ENCODE measurements at regions not wholly inside any gene's neighbourhood (a gene's known extent, or its start where the extent isn't known, plus 50 kb on each side); places are given as distances from the start of the nearest gene placed in this dataset.

DNA sequence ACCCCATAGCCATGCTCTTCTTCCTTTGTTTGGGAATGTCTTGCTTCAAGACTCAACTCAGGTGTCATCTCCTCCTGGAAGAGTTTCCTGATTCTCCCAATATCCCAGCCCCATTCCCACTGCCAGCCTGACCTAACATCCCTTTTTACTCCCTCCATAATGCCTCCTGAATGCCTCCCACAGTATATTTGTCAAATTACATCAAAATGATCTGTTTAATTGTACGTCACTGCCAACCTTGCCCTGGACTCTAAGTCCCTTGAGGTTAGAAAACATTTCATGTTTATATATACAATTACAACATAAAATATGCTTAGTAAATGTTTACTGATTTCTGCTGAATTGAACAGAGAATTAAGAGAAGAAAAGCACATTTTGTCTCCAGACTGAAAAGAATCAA, 301.6 kb upstream of the PDE4D start:
- 86% methylated on average over 1 of the region's 1 CpG for WGBS
- H3K27ac ChIP-seq (replicated peaks in 1 of 4): no peak overlapping the region
- no peaks in the 10 kb centered on the region for H3K27me3 ChIP-seq
- H3K4me3 ChIP-seq: no peak overlapping the region
- TF ChIP-seq, protein P1, sequence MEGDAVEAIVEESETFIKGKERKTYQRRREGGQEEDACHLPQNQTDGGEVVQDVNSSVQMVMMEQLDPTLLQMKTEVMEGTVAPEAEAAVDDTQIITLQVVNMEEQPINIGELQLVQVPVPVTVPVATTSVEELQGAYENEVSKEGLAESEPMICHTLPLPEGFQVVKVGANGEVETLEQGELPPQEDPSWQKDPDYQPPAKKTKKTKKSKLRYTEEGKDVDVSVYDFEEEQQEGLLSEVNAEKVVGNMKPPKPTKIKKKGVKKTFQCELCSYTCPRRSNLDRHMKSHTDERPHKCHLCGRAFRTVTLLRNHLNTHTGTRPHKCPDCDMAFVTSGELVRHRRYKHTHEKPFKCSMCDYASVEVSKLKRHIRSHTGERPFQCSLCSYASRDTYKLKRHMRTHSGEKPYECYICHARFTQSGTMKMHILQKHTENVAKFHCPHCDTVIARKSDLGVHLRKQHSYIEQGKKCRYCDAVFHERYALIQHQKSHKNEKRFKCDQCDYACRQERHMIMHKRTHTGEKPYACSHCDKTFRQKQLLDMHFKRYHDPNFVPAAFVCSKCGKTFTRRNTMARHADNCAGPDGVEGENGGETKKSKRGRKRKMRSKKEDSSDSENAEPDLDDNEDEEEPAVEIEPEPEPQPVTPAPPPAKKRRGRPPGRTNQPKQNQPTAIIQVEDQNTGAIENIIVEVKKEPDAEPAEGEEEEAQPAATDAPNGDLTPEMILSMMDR (IDR thresholded peaks at IDR 0.05): no peak
- TF ChIP-seq POLR2AphosphoS5 (IDR thresholded peaks at IDR 0.05) (no peak), EP300 (IDR thresholded peaks at IDR 0.05) (no peak), POLR2A (IDR thresholded peaks at IDR 0.05; ENCODE audit: low read depth) (no peak)
- no peak for DNase-seq (ENCODE audit: extremely low spot score)
- intact Hi-C loops (cut with DNase I): no loop called here
- no peaks in the 10 kb centered on the region for H3K9me3 ChIP-seq
- no peaks in the 10 kb centered on the region for H3K36me3 ChIP-seq
- H3K4me1 ChIP-seq: no peaks in the 10 kb centered on the region

DNA sequence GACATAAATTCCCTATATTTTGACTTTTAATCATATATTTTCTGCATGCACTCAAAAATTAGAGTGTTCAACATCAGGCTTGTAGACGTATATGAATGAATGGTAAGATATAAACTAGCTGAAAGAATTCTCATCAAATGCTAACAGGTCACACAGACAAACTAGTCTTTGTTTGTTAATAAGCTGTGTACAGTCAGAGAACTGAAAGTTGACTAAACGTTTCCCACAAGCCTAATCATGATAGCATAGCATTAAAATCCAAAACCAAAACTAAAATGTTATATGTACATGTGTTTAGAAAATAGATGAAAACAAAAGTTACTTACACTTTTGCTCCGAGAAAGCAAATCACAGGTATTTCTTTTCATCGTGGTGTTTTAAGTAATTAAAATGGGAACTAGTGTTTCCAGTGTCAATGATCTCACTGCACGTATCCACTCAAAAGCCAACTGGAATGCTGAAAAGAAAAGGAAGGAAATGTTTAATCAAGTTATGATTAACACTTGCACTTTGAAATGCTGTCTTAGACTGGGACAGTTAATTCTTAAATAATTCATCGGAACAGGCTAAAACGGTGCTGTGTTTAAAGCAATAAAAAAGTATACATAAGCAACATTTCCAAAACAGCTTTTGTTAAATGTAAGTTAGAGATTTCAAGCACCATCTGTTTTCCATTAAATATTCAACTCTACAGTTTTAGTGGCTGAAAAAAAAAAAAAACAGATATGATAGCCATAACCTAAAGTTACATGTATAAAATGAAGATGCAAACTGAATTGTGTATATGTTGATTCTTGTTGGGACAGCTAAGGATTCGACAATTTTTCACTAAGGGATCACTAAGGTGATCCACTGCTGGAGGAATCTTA, 291.9 kb upstream of the PDE4D start:
- intact Hi-C loops (cut with DNase I): no loop called here
- Histone ChIP-seq H3K4me3 (no peak overlapping the region), H3K4me1 (peaks cover 0 to 4% (median 0%) of the 10 kb centered on the region in 4 donors), H3K27me3 (no peaks in the 10 kb centered on the region), H3K36me3 (no peaks in the 10 kb centered on the region), H3K9me3 (no peaks in the 10 kb centered on the region), H3K27ac (replicated peaks in 1 of 4) (no peak overlapping the region)
- TF ChIP-seq POLR2AphosphoS5 (IDR thresholded peaks at IDR 0.05): no peak
- TF ChIP-seq, protein P1 (IDR thresholded peaks at IDR 0.05): no peak
- no peak for TF ChIP-seq EP300 (IDR thresholded peaks at IDR 0.05)
- no peak for TF ChIP-seq POLR2A (IDR thresholded peaks at IDR 0.05; ENCODE audit: low read depth)
- no peak for DNase-seq (ENCODE audit: extremely low spot score)
- WGBS: 49% methylated on average over 8 of the region's 8 CpGs

DNA sequence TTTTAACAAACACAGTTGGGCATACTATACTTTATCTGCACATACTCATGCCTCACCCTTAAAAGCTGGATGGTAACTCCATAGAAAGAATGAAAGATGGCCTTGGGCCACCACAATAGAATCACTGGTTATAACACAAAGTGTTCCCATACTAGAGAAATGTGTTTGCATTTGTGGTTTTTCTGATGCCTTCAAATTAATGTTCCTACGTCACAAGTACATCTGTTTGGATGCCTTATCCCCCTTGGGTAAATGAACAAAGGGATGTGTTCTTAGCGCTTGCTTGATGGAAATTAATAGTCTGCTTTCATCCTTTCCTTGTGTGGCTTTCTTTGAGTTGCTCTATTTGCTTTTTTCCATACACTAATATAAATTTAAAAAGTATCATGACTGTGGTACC, 291.1 kb upstream of the PDE4D start:
- intact Hi-C loops (cut with DNase I): no loop called here
- H3K27me3 ChIP-seq: no peaks in the 10 kb centered on the region
- peaks cover 0 to 4% (median 0%) of the 10 kb centered on the region in 4 donors for H3K4me1 ChIP-seq
- no peaks in the 10 kb centered on the region for H3K9me3 ChIP-seq
- TF ChIP-seq POLR2AphosphoS5 (IDR thresholded peaks at IDR 0.05) (no peak), EP300 (IDR thresholded peaks at IDR 0.05) (no peak), POLR2A (IDR thresholded peaks at IDR 0.05; ENCODE audit: low read depth) (no peak)
- TF ChIP-seq, protein P1 (IDR thresholded peaks at IDR 0.05): no peak
- no peak overlapping the region for H3K4me3 ChIP-seq
- H3K36me3 ChIP-seq: no peaks in the 10 kb centered on the region
- no peak for DNase-seq (ENCODE audit: extremely low spot score)
- WGBS: 71% methylated on average over 2 of the region's 2 CpGs
- no peak overlapping the region for H3K27ac ChIP-seq (replicated peaks in 1 of 4)

DNA sequence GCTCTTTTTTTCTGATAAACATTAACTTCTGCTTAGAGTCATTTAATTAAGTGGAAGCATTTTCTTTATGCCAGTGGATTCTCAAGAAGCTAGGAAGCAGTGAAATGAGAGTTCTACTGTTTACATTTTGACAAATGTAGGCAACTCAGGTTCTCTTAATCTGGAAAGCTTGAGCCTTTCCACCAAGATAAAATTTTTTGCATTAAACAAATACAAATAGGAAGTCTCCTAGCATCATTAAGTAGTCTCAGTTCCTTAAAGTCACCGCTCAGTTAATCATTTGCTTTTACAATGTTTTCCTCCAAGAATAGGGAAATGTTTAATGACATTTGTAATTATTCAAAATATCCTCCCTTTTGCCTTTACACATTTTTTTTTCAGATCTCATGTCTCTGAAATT, 290.4 kb upstream of the PDE4D start:
- H3K4me1 ChIP-seq: peaks cover 0 to 4% (median 0%) of the 10 kb centered on the region in 4 donors
- no peak overlapping the region for H3K27ac ChIP-seq (replicated peaks in 1 of 4)
- no peaks in the 10 kb centered on the region for H3K9me3 ChIP-seq
- H3K36me3 ChIP-seq: no peaks in the 10 kb centered on the region
- intact Hi-C loops (cut with DNase I): no loop called here
- no peak for TF ChIP-seq POLR2AphosphoS5 (IDR thresholded peaks at IDR 0.05)
- TF ChIP-seq EP300 (IDR thresholded peaks at IDR 0.05): no peak
- DNase-seq (ENCODE audit: extremely low spot score): no peak
- H3K27me3 ChIP-seq: no peaks in the 10 kb centered on the region
- H3K4me3 ChIP-seq: no peak overlapping the region
- WGBS: 83% methylated on average over 1 of the region's 1 CpG

DNA sequence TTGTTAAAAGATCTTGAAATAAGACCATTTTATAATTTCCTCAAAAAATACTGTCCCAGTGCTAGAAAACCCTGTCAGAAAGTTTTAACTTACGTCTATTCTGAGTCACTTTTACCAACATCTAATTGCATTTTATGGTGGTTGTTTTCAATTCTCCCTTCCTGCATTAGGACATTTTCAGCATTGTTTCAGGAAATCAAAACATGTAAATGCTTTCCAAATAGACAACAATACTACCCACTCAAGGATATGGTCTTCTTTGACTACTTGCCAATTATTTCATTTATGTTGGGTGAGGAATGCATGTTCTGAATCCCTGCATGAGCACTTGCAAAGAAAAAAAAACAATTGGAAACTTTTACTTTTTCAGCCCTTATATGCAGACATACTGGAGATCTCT, 284.6 kb upstream of the PDE4D start:
- intact Hi-C loops (cut with DNase I): no loop called here
- Histone ChIP-seq H3K27me3 (no peaks in the 10 kb centered on the region), H3K27ac (replicated peaks in 1 of 4) (no peak overlapping the region), H3K4me3 (no peak overlapping the region), H3K36me3 (no peaks in the 10 kb centered on the region), H3K4me1 (peaks cover 0 to 12% (median 3%) of the 10 kb centered on the region in 4 donors), H3K9me3 (peaks cover 0 to 13% (median 6%) of the 10 kb centered on the region in 4 donors)
- no peak for DNase-seq (ENCODE audit: extremely low spot score)
- TF ChIP-seq POLR2A (IDR thresholded peaks at IDR 0.05; ENCODE audit: low read depth): no peak
- TF ChIP-seq, protein P1 (IDR thresholded peaks at IDR 0.05): no peak
- no peak for TF ChIP-seq EP300 (IDR thresholded peaks at IDR 0.05)
- TF ChIP-seq POLR2AphosphoS5 (IDR thresholded peaks at IDR 0.05): no peak
- WGBS: 40% methylated on average over 1 of the region's 1 CpG
